ENCODE measurements at regions not wholly inside any gene's neighbourhood (a gene's known extent, or its start where the extent isn't known, plus 50 kb on each side); places are given as distances from the start of the nearest gene placed in this dataset.

- no peaks in the 10 kb centered on the region for H3K36me3 ChIP-seq (ENCODE audit: control insufficient read depth in 2 of 2, extremely low read depth in 1 of 2, insufficient read depth in 2 of 2, low read length in 2 of 2)
- TF ChIP-seq MAX (IDR thresholded peaks at IDR 0.05; ENCODE audit: insufficient read depth, insufficient read length) (no peak), FOS (IDR thresholded peaks at IDR 0.05; ENCODE audit: borderline replicate concordance, insufficient read depth, low read length) (no peak), POLR2A (IDR thresholded peaks at IDR 0.05; ENCODE audit: low read depth, low read length) (no peak), CTCF (IDR thresholded peaks at IDR 0.05; ENCODE audit: extremely low read depth in 1 of 2, insufficient read depth in 1 of 2, low read depth in 1 of 2, low read length in 2 of 2) (no peak), GATA2 (IDR thresholded peaks at IDR 0.05; ENCODE audit: insufficient read depth, insufficient read length, low read depth, low read length) (no peak)
- no peaks in the 10 kb centered on the region for H3K9me1 ChIP-seq (replicated peaks; ENCODE audit: control insufficient read depth, extremely low read depth, insufficient read depth, low read length)
- no peak overlapping the region for H3K4me2 ChIP-seq (ENCODE audit: insufficient read depth, low read length)
- no peak overlapping the region for H3K9ac ChIP-seq (replicated peaks; ENCODE audit: extremely low read depth, insufficient read depth, low read length)
- FAIRE-seq (no peak), DNase-seq (ENCODE audit: low read depth, low spot score) (no peak)
- CTCF ChIA-PET = no interaction called here
- H3K27ac ChIP-seq (ENCODE audit: insufficient read depth, low read depth, low read length) = no peak overlapping the region
- H3K9me3 ChIP-seq (replicated peaks; ENCODE audit: control insufficient read depth, insufficient read depth, low read length) = no peaks in the 10 kb centered on the region
- dilution Hi-C loops (cut with MboI; ENCODE audit: extremely low pct_ligation_motif_present, low sequenced_read_pairs) = no loop called here
- no peaks in the 10 kb centered on the region for H3K79me2 ChIP-seq (ENCODE audit: control insufficient read depth, insufficient read depth, low read length)
- no peaks in the 10 kb centered on the region for H4K20me1 ChIP-seq (replicated peaks; ENCODE audit: control insufficient read depth, extremely low read depth, insufficient read depth, low read length)
- intact Hi-C loops (cut with micrococcal nuclease) = no loop called here
- BruUV-seq (replicated peaks) = no TSS peak
- no peaks in the 10 kb centered on the region for H3K4me1 ChIP-seq (ENCODE audit: control insufficient read depth, extremely low read depth, insufficient read depth, low read length)
- no peaks in the 10 kb centered on the region for H3K27me3 ChIP-seq (ENCODE audit: control insufficient read depth in 2 of 2, insufficient read depth in 2 of 2, low read length in 2 of 2)
- H2AFZ ChIP-seq (ENCODE audit: low read depth, low read length) = no peak overlapping the region
- POLR2A ChIA-PET = no interaction called here
- H3K4me3 ChIP-seq (replicated peaks in 1 of 3; ENCODE audit: insufficient read depth in 1 of 3, low read depth in 1 of 3, low read length in 3 of 3) = no peak overlapping the region
Observed at GRCh38 chr11:129584316-129584715, 208.7 kb downstream of the BARX2 start.

GRCh38 chr11:129589190-129589860 is 213.7 kb downstream of the BARX2 start:
- Histone ChIP-seq H2AFZ (ENCODE audit: low read depth, low read length) (no peak overlapping the region), H3K4me3 (replicated peaks in 1 of 3; ENCODE audit: insufficient read depth in 1 of 3, low read depth in 1 of 3, low read length in 3 of 3) (no peak overlapping the region), H3K9me3 (replicated peaks; ENCODE audit: control insufficient read depth, insufficient read depth, low read length) (no peaks in the 10 kb centered on the region), H3K9me1 (replicated peaks; ENCODE audit: control insufficient read depth, extremely low read depth, insufficient read depth, low read length) (no peaks in the 10 kb centered on the region), H4K20me1 (replicated peaks; ENCODE audit: control insufficient read depth, extremely low read depth, insufficient read depth, low read length) (no peaks in the 10 kb centered on the region), H3K27ac (ENCODE audit: insufficient read depth, low read depth, low read length) (no peak overlapping the region), H3K27me3 (ENCODE audit: control insufficient read depth in 2 of 2, insufficient read depth in 2 of 2, low read length in 2 of 2) (no peaks in the 10 kb centered on the region), H3K9ac (replicated peaks; ENCODE audit: extremely low read depth, insufficient read depth, low read length) (no peak overlapping the region), H3K4me1 (ENCODE audit: control insufficient read depth, extremely low read depth, insufficient read depth, low read length) (no peaks in the 10 kb centered on the region), H3K4me2 (ENCODE audit: insufficient read depth, low read length) (no peak overlapping the region), H3K36me3 (ENCODE audit: control insufficient read depth in 2 of 2, extremely low read depth in 1 of 2, insufficient read depth in 2 of 2, low read length in 2 of 2) (no peaks in the 10 kb centered on the region), H3K79me2 (ENCODE audit: control insufficient read depth, insufficient read depth, low read length) (no peaks in the 10 kb centered on the region)
- CTCF ChIA-PET = no interaction called here
- dilution Hi-C loops (cut with MboI; ENCODE audit: extremely low pct_ligation_motif_present, low sequenced_read_pairs) (no loop called here), intact Hi-C loops (cut with micrococcal nuclease) (no loop called here)
- BruUV-seq (replicated peaks) = no TSS peak
- DNase-seq (ENCODE audit: low read depth, low spot score) = no peak
- no peak for FAIRE-seq
- POLR2A ChIA-PET = no interaction called here
- no peak for TF ChIP-seq JUN (IDR thresholded peaks at IDR 0.05; ENCODE audit: borderline replicate concordance, insufficient read depth, insufficient read length, low read depth)
- TF ChIP-seq EZH2 (IDR thresholded peaks at IDR 0.05; ENCODE audit: borderline replicate concordance, low read depth, low read length, severe bottlenecking) = no peak
- no peak for TF ChIP-seq MAX (IDR thresholded peaks at IDR 0.05; ENCODE audit: insufficient read depth, insufficient read length)
- TF ChIP-seq FOS (IDR thresholded peaks at IDR 0.05; ENCODE audit: borderline replicate concordance, insufficient read depth, low read length) = no peak
- TF ChIP-seq POLR2AphosphoS5 (IDR thresholded peaks at IDR 0.05; ENCODE audit: insufficient read depth, low read depth, low read length) = no peak
- no peak for TF ChIP-seq GATA2 (IDR thresholded peaks at IDR 0.05; ENCODE audit: insufficient read depth, insufficient read length, low read depth, low read length)
- TF ChIP-seq CTCF (IDR thresholded peaks at IDR 0.05; ENCODE audit: extremely low read depth in 1 of 2, insufficient read depth in 1 of 2, low read depth in 1 of 2, low read length in 2 of 2) = no peak
- TF ChIP-seq MYC (IDR thresholded peaks at IDR 0.05; ENCODE audit: low read depth, low read length) = no peak
- TF ChIP-seq POLR2A (IDR thresholded peaks at IDR 0.05; ENCODE audit: low read depth, low read length) = no peak

Measured in endothelial cell of umbilical vein (primary cell).